IPS DF 19.7 (cell line): ENCODE measurements at regions not wholly inside any gene's neighbourhood (a gene's known extent, or its start where the extent isn't known, plus 50 kb on each side); places are given as distances from the start of the nearest gene placed in this dataset.
"Not testable (repeated sequence)": the region's sequence is repeated elsewhere in the genome, so short reads cannot be mapped to it uniquely, and the experiment has no call there.

Source experiments
- DNase-seq: peaks from one replicate; pipeline ENCODE4 v3.0.0-alpha.2; 2013; ENCODE audit warnings: low read depth, low spot score

DNA sequence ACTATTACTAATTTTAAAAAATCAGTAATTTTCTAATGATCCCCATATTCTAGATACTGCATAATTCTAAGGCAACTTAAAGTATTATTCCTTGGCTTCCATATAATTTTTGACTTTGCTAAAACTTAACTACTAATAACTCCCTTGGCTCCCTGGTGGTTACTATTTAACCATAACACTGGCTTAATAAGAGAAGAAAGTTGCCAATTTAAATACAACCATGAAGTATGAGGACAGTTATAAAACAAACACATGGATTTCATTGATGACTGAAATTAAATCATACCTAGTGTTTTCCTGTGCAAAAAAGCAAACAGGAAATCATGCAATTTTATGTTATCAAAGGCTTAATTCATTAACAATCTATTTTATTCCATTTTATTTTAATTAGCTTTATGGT is 1073.9 kb downstream of the GRM8 start:
- DNase-seq: no peak

DNA sequence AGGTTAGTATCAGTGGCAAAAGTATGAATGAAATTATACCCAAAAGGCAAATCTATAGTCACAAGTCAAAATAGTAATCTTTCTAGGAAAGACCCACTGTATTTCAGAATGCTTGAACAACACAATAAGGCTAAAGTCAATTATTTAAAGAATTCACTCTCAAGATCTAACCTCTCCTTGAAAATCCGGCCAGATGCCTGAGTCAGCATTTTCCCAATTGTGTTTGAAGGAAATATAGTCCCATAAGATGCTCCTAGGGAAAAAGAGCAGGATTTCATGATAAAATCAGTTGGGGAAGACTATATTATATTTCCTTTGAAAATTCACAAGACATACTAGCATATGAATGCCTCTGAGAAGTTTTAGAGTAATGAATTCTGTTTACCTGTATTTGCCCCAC is 1075.0 kb downstream of the GRM8 start:
- DNase-seq: no peak

DNA sequence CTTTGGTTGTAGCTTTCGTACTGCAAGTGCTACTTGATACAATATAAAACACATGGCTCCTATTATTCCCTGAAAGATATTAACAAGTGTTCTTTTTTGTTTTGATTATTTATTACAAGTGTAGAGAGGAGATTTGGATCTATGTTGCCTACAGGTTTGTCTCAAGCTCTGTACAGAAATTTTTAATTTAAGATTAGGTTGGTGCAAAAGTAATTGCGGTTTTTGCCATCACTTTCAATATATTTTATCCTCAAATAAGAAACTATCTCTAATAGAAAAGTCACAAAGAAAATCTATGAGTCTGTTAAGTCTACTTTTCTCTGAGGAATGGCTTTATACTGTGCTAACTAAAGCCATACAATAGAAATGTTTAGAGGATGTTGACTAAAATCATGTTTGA is 1086.1 kb downstream of the GRM8 start:
- no peak for DNase-seq

DNA sequence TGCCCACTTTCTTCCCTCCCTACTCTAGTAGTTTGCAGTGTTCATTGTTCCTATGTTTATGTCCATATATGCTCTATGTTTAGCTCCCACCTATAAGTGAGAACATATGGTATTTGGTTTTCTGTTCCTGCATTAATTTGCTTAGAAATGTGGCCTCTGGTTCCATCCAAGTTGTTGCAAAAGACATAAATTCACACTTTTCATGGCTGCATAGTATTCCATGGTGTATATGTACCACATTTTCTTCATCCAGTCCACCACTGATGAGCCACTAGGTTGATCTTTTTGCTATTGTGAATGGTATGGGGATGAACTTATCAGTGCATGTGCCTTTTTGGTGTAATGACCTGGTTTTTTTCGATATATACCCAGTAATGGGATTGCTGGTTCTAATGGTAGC is 1089.1 kb downstream of the GRM8 start:
- no peak for DNase-seq

DNA sequence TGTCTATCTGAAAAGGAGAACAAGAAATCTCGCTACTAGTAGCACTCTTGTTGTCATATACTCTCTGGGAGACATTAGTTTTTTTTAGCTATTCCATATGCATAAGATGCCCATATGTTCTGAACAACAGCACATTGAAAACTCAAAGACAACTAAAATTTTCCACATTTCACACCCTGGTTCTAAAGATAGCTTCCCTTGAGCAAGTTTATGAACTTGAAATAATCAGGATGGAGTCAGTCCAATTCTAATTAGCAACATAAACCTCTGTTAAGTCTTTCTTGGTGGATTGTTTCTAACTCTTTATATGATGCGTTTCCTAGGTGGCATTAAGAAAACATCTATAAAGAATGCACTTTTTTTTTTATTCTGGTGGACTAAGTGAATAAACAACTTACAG is 1095.3 kb downstream of the GRM8 start:
- DNase-seq: no peak

DNA sequence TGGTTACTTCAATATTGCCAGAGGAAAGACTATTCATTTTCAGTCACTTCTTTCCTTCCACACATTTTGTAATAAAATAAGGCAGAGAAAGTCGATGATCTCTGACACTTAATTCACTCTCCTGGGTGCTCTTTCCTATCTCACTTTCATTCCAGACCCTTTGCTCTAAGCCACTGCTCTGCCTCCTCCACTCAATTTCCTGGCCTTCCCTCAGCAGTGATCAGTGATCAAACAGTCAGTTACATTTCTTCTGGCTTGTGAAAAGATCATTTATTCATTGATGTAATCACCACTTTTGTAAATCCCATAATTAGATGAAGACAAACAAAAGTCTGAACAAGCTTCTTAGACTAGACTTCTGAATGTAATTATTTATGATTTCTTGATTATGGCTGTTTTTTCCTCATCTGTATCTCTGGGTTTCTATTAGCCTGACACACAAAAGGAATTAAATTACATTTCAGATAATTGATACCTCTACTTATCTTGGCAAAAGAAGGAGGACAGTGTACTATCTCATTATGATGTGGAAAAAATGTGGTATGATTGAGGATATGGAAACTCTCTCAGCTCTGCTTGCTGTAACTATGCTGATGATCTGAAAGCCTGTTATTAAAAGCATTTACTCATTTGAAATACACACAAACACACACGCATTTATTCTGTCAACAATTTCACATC is 1102.3 kb downstream of the GRM8 start:
- DNase-seq: no peak

DNA sequence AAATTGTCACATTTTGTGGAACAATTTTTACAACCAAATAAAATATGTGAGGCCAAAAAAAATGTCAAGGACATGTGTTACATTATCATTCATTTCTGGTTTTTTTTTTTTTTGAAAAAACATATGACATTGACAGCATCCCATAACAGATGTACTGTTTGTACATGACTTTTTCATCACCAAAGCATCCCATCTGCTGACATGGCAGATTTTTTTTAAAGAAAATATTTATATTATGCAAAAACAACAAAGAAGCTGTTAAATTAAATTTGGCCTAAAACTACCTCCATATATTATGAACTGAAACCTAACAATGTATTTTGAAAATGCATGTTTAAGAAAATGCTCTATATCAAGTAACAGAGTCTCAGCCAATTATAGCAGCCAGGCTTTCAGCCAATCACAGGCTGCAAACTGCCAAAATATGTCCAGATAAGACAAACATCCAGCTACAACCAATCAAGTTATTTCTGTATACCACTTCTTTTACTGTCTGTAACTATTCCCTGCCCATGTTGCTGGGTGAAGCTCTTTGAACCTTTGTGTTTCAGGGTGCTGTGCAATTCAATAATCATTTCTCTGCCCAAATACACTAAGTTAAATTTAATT is 1111.8 kb downstream of the GRM8 start:
- no peak for DNase-seq

DNA sequence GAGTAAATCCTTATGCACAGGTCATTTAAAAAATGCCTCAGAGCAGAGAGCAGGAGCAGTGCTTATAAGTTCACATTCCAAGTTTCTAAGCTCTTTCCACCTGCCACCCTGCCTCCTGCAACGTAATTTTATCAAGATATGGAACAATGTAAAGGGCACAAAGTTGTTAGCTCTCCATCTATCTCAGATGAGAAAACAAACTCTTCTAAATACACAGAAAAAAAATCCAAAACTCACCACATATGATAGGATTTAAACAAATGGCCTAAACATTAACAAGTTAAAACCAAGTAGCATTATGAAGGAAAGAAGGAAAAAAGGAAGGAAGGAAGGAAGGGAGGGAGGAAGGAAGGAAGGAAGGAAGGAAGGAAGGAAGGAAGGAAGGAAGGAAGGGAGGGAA is 1132.8 kb downstream of the GRM8 start:
- DNase-seq: no peak

DNA sequence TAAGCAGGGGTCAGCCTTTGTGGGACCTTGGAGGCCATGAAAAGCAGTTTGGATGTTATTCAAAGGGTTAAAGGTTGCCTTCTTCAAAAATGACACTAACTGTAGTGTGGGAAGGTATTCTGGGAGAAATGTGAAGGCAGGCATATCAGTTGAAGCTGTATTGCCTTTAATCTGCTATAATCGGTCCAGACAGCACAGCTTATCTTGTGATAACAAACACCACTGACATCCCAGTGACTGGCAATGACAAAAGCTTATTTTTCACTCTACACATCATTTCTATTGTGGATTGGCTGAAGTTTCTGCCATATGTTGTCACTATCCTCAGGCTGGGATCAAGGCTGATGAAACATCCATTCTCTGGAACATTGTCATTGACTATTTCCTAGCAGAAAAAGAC is 1149.2 kb downstream of the GRM8 start:
- no peak for DNase-seq

DNA sequence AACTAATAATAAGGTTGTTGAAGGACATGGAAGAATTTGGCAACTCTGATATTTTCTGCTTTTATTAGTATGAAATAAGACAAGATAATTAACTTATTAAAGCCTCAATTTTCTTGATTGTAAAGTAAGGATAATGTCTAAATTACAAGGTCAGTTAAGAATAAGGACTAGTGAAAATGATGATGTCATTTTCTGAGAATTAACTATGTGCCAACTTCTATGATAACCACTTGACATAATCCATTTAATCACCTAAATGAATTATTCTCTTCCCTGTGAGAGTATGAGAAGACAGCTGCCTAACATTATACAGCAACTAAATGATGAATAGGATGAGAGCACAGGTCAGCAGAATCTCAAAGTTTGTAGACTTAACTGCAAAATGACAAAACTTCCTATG is 1153.4 kb upstream of the POT1 start:
- DNase-seq: no peak

DNA sequence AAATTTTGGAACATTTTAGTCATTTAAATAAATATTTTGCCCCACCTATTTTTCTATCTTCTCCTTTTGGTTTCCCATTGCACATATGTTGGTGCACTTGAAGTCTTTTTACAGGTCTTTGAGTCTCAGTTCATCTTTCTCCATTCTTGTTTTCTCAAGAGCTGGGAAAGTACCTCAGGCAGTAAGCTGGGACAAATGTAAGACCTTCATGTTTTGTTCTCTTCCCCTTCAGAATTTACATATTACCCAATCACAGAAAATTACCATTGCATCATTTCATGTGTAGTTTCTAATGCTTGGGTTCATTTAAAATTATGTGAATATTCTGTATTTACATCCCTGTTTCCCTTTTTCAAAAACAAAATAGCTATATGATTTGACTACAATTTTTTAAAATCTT is 1150.0 kb upstream of the POT1 start:
- no peak for DNase-seq

DNA sequence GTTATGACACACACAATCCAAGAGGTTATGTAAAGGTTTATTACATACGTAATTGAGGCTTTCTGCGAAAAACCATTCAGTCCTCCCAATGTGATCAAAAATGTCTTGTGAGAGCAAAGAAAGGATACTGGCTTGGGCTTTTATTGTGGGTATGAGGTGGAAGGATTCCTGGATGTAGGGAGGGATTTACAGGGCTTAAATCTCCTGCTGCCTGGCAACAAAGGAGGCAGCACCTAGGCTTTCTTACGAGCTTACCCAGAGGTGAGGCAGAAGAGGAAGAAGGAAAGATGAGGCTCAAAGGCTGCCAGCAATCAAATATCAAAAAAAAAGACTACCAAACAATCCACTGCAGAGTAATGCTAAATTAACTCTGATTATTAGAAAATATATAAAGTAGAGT is 1149.5 kb upstream of the POT1 start:
- no peak for DNase-seq

DNA sequence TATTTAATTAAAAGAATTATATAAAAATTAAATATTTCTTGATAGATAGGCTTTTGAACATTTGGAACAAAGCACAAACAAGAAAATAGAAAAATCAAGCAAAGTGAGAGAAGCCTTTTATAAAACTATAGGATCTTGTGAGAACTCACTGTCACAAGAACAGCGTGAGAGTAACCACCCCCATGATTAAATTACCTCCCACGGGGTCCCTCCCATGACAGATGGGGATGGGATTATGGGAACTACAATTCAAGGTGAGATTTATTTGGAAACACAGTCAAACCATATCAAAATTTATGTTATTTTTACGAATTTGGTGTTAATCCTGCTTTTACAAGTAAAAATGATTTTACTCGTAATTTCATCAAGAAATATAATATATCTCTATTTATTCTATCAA is 1136.1 kb upstream of the POT1 start:
- no peak for DNase-seq

DNA sequence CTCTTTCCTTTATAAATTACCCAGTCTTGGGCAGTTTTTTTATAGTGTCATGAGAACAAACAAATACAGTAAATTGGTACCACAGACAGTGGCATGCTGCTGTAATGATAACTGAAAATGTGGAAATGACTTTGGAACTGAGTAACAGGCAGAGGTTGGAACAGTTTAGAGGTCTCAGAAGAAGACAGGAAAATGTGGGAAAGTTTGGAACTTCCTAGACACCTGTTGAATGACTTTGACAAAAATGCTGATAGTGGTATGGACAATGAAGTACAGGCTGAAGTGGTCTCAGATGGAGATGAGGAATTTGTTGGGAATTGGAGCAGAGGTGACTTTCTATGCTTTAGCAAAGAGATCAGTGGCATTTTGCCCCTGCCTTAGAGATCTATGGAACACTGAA is 1128.4 kb upstream of the POT1 start:
- DNase-seq: no peak

DNA sequence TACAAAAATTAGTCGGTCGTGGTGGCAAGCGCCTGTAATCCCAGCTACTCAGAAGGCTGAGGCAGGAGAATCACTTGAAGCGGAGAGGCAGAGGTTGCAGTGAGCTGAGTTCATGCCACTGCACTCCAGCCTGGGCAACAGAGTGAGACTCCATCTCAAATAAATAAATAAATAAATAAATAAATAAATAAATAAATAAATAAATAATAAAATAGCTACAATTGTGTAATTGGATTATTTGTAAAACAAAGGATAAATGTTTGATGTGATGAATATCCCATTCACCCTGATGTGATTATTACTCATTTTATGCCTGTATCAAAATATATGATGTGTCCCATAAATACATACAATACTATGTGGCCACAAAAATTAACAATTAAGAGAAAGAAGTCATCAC is 1127.0 kb upstream of the POT1 start:
- DNase-seq: not testable (repeated sequence)

DNA sequence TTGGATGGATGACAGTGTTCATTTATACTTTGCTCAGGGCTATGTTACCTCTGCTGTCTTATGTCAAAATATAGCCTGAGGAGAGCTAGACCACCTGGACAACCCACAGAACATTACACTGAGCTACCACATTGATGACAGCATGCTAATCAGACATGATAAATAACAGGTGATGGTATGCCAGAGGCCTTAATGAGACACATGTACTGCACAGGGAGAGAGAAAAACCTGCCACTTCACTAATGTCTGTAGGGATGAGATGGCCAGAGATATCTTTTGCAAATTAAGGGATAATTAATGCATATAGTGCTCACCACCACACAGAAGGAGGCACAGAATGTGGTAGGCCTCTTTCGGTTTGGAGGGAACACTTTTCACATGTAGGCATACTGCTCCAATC is 1122.6 kb upstream of the POT1 start:
- no peak for DNase-seq

DNA sequence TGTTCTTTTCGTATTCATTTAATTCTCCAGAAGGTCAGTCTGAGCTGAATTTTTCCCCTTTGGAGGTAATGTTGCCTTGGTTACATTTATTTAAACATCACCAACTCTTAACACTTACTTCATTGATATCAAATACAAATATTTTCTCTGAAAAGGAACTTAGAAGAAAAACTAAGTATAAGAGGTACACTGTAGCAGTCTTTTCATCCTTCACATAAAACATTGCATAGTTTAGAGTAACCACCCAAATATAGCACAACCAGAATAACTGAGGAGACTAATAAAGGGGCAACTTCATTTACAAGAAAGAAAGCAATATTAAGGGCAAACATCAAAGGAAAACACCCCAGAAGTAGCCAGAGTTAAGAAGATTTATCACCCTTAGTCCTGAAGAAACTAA is 1115.0 kb upstream of the POT1 start:
- DNase-seq: no peak

DNA sequence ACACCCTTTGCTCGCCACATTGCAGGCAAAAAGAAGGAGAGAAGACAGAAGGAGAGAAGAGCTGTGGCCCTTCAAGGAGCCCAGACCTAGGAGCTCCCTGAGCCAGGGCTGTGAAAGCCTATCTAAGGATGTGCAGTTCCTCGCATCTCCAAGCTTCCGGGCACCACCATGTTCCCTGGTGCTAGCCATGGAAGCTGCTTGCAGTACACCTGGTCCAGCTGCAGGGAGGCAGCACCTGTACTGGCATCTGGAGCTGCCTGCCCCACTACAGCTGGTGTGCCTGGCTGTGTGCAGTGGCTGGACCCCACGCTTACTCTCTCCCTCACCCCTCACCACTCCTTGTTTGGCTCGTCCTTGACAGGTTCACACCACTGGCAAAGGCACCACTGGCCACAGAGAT is 1111.8 kb upstream of the POT1 start:
- DNase-seq: no peak

DNA sequence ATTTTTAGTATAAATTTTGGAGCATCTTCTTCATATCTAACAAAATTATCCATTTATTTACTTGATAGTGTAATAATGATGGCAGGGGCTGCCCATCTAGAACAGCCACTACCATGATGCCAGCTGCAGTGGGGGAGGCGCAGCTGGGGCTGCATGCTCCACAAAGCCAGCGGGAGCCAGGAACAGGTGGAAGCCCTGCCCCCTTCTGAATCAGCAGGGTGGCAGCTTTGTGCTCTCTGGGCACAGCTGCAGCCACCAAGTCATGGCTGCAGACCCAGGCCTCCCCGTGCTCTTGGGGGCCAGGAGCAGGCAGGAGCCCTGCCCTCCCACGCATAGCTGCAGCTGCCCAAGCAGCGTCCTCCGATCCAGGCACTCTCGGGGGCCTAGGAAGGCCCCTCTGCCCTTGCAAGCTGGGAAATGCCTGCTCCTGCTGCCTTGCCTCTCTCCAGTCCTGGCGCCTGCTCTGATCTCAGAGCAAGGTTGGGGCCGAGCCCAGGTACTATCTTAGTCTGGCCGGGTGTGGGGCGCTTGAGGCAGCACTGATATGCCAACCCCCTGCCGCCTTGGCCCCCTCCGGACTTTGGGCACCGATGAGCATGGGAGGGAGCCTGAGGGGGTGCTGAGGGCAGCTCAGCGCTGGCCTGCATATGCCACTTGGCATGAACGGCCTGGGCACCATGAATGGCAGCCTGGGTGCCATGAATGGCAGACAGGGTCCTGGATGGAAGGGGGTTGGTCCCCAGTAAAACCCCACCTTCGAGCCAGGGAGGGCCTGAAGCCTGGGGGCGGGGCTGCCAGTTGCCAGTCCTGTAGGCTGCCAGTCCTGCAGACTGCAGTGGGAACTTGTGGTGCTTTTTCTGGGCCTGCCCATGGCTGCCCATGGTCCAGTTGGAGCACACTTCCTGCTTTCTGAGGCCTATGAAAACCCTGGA is 1110.8 kb upstream of the POT1 start:
- DNase-seq: no peak

DNA sequence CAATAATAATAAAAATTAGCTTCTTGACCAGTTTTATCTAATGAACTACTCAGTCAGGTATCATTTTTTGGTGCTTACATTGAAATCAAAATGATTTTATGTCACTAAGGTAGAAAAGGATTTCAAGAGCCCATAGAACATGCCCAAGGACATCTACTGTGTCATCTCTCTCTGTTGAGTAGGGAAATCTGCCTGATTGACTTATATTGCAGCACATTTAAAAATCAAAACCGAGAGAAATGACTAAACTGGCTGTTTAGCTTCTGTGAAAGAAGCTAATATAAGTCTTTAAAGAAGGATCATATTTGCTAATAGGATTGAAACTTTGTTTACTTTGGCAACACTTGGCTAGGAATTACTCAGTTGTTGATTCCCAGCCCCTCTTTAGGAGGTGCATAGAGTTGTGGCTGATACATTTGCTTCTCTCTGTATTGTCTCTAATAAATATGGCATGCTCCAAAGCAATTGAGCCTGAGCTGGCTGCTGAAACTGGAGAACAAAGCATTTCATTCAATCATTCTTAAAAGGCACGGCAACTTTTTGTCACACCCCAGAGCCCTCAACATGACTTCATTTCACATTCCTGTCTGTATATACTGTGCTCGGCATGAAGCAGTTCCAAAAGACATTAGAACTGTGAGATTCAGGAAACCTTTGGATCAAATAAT is 1096.9 kb upstream of the POT1 start:
- no peak for DNase-seq

DNA sequence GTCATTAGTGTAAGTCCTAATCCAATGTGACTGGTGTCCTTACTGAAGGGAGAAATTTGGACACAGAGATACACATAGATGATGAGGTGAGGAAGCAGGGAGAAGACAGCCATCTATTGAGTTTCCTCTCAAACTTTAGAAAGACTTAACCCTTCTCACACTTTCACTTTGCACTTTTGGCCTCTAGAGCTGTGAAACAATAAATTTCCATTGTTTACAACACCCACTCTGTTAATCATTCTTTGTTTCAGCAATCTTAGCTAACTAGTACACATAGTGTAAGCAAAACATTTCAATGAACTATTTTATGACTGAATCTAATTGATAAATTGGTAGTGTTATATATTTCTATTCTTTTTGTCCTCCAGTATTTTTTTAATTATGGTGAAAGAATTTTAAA is 1092.8 kb upstream of the POT1 start:
- DNase-seq: no peak

DNA sequence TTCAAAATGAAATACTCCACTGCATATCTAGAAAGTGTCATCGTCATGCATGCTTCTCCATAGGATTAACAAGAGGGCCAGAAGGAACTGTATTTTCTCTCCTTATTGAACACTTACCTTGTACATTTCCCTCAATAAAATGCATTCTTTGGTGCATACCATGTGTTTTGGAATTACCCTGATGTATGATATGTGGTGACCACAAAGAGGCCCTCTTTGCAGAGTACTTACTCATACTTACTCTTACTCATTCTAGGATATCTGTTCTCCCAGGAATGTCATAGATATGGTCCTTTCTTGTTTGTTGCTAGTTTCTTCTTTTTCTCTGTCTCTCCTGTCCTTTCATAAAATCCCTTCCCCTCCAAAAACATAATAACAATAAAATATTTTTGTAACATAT is 1087.1 kb upstream of the POT1 start:
- no peak for DNase-seq
